Suprapubic skin (tissue), 4 donors: ENCODE measurements at regions not wholly inside any gene's neighbourhood (a gene's known extent, or its start where the extent isn't known, plus 50 kb on each side); places are given as distances from the start of the nearest gene placed in this dataset.

Source experiments
- DNase-seq, 2 donors: peaks; one replicate each; pipeline ENCODE4 v3.0.0-alpha.2; 2019; ENCODE audit warnings: low spot score in 2 of 2
- H3K27ac ChIP-seq: fragments of 200-600 bp; sonication (generic); one replicate; pipeline ENCODE4 v1.5.1; 2019
- H3K27me3 ChIP-seq: fragments of 200-600 bp; sonication (generic); one replicate; pipeline ENCODE4 v1.5.1; 2019
- H3K36me3 ChIP-seq: fragments of 200-600 bp; sonication (generic); one replicate; pipeline ENCODE4 v1.5.1; 2019
- H3K4me1 ChIP-seq: fragments of 200-600 bp; sonication (generic); one replicate; pipeline ENCODE4 v1.5.1; 2019
- H3K4me3 ChIP-seq: fragments of 200-600 bp; sonication (generic); one replicate; pipeline ENCODE4 v1.5.1; 2019; ENCODE audit warnings: mild to moderate bottlenecking
- H3K9me3 ChIP-seq: fragments of 200-600 bp; sonication (generic); one replicate; pipeline ENCODE4 v1.5.1; 2019
- EP300 ChIP-seq: sonication (generic); formaldehyde crosslinking; IDR thresholded peaks from one replicate; pipeline ENCODE4 v1.6.1; 2017; ENCODE audit warnings: antibody characterized with exemption
- POLR2A ChIP-seq, 2 donors: fragments of 450-650 bp; IDR thresholded peaks; one replicate each; pipeline ENCODE4 v1.6.1; 2017; ENCODE audit warnings: antibody characterized with exemption in 2 of 2, mild to moderate bottlenecking in 2 of 2, moderate library complexity in 2 of 2
- POLR2AphosphoS5 ChIP-seq, 3 donors: sonication (generic); formaldehyde crosslinking; IDR thresholded peaks; one replicate each; pipeline ENCODE4 v1.6.1; 2017; ENCODE audit warnings: antibody characterized with exemption in 3 of 3
- WGBS: methylation state at CpG from one replicate; pipeline ENCODE4 v1.1.5; 2018; 5-methylcytosine and 5-hydroxymethylcytosine counted together
- TF ChIP-seq, protein P1 (sequence below), 2 donors: fragments of 200-600 bp in 1 of 2; fragments of 450-650 bp in 1 of 2; sonication (generic) in 1 of 2; IDR thresholded peaks; one replicate each; pipeline ENCODE4 v1.5.1; 2016 to 2019; ENCODE audit warnings: antibody characterized with exemption in 2 of 2, mild to moderate bottlenecking in 1 of 2, moderate library complexity in 1 of 2

DNA sequence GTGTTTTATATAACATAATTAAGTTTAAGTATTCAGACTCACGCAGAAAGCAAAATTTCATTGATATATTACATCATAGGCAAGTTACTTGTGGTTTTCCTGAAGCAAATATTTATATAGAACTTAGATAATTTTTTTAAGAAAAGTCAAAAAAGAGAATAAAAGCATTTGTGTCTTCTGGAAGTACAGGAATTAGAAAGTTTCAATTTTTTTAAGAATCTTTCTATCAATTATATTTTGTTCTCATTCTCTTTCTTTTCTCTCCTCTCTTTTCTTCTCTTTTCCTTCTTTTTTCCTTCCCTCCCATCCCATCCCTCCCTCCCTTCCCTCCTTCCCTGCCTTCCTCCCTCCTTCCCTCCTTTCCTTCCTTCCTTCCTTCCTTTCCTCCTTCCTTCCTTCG, 120.7 kb upstream of the CDH8 start:
- Histone ChIP-seq H3K4me1 (no peaks in the 10 kb centered on the region), H3K4me3 (no peak overlapping the region), H3K27ac (no peak overlapping the region), H3K27me3 (no peaks in the 10 kb centered on the region), H3K9me3 (no peaks in the 10 kb centered on the region), H3K36me3 (no peaks in the 10 kb centered on the region)
- DNase-seq = no peak
- 83% methylated on average over 2 of the region's 2 CpGs for WGBS
- TF ChIP-seq POLR2A (IDR thresholded peaks at IDR 0.05) (no peak), EP300 (no peak), POLR2AphosphoS5 (IDR thresholded peaks at IDR 0.05) (no peak)
- TF ChIP-seq, protein P1, sequence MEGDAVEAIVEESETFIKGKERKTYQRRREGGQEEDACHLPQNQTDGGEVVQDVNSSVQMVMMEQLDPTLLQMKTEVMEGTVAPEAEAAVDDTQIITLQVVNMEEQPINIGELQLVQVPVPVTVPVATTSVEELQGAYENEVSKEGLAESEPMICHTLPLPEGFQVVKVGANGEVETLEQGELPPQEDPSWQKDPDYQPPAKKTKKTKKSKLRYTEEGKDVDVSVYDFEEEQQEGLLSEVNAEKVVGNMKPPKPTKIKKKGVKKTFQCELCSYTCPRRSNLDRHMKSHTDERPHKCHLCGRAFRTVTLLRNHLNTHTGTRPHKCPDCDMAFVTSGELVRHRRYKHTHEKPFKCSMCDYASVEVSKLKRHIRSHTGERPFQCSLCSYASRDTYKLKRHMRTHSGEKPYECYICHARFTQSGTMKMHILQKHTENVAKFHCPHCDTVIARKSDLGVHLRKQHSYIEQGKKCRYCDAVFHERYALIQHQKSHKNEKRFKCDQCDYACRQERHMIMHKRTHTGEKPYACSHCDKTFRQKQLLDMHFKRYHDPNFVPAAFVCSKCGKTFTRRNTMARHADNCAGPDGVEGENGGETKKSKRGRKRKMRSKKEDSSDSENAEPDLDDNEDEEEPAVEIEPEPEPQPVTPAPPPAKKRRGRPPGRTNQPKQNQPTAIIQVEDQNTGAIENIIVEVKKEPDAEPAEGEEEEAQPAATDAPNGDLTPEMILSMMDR (IDR thresholded peaks at IDR 0.05) = no peak

DNA sequence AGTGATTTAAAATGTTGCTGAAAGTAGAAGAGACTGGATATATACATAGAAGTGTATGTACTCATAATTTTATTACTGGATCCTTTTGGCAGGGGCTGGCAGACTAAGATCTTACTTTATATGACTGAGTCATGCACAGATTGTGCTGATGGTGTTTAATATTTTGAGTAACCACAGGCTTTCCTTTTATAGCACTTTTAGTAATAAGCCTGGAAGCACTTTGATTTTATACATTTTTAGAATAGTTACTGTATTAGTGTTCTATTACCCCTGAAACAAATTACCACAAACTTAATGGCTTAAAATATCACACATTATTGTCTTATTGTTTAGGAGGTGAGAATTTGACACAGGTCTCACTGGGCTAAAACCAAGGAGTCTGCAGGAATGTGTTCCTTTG, 113.4 kb upstream of the CDH8 start:
- H3K36me3 ChIP-seq = no peaks in the 10 kb centered on the region
- H3K4me1 ChIP-seq = no peaks in the 10 kb centered on the region
- TF ChIP-seq POLR2A (IDR thresholded peaks at IDR 0.05) (no peak), POLR2AphosphoS5 (IDR thresholded peaks at IDR 0.05) (no peak), EP300 (no peak)
- TF ChIP-seq, protein P1 (IDR thresholded peaks at IDR 0.05) = no peak
- no peak for DNase-seq
- H3K27ac ChIP-seq = no peak overlapping the region
- no peaks in the 10 kb centered on the region for H3K27me3 ChIP-seq
- no peak overlapping the region for H3K4me3 ChIP-seq
- no peaks in the 10 kb centered on the region for H3K9me3 ChIP-seq

DNA sequence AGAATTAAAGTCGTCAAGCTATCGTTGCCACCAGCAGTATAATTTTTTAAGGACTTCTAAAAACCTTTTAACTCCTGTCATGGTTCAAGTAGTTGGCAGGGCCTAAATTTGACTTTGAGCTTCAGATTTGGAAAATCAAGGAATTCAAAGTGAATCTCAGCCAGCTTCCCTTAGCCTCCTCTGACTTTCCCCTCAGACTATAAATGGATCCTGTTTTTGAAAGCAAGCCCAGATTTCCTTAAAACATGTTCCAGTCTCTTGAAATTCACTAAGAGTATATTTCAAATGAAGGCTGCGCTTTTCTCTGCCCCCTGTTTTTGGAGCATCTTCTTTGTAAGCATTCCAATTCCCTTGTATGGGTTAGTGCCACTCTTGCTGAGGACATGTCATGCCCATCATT, 101.8 kb upstream of the CDH8 start:
- H3K36me3 ChIP-seq = no peaks in the 10 kb centered on the region
- peaks cover 6% of the 10 kb centered on the region for H3K9me3 ChIP-seq
- no peak overlapping the region for H3K27ac ChIP-seq
- TF ChIP-seq POLR2A (IDR thresholded peaks at IDR 0.05) = no peak
- TF ChIP-seq EP300 = no peak
- TF ChIP-seq, protein P1 (IDR thresholded peaks at IDR 0.05) = no peak
- TF ChIP-seq POLR2AphosphoS5 (IDR thresholded peaks at IDR 0.05) = no peak
- no peak for DNase-seq
- 80% methylated on average over 3 of the region's 3 CpGs for WGBS
- H3K4me1 ChIP-seq = no peaks in the 10 kb centered on the region
- H3K27me3 ChIP-seq = no peaks in the 10 kb centered on the region
- H3K4me3 ChIP-seq = no peak overlapping the region

DNA sequence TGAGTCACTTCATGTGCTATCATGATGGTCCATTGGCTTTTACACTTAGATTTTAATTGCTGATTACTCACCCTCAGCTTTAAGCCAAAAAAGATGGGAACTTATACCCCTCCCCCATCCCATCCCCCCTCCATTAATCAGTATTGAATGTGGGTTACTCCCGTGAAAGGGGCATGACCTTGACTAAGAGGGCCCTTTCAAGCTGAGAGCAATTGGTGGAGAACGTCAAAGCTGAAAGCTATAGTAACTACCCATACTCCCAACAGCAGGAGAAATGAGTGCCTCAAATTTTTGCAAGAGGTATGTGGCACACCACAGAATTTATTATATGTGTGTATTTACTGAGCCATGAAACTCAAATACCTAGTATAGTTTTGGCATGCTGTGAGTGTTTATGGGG, 99.7 kb upstream of the CDH8 start:
- no peaks in the 10 kb centered on the region for H3K27me3 ChIP-seq
- 54% methylated on average over 2 of the region's 2 CpGs for WGBS
- no peak overlapping the region for H3K27ac ChIP-seq
- DNase-seq = no peak
- no peak overlapping the region for H3K4me3 ChIP-seq
- TF ChIP-seq EP300 (no peak), POLR2AphosphoS5 (IDR thresholded peaks at IDR 0.05) (no peak), POLR2A (IDR thresholded peaks at IDR 0.05) (no peak)
- TF ChIP-seq, protein P1 (IDR thresholded peaks at IDR 0.05) = no peak
- no peaks in the 10 kb centered on the region for H3K36me3 ChIP-seq
- H3K9me3 ChIP-seq = peaks cover 6% of the 10 kb centered on the region
- H3K4me1 ChIP-seq = no peaks in the 10 kb centered on the region

DNA sequence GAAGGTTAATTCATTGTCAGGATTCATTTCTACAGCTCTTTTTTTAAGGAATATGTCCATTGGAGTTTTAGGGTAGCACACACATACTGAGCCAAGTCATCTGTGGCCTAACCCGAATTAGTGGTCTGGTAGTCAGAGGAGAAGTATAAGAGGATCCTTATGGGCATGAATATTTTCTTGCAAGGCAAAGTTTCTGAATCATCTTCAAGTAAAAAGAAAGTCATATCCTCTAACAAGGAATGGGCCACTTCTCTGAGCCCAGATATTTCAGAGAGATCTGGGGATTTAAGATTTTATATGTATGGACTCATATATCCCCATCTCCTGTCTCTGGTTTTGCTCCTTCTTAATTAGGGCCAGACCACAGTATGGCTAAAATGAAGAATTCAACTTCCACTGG, 99.2 kb upstream of the CDH8 start:
- no peaks in the 10 kb centered on the region for H3K36me3 ChIP-seq

More for the DNA sequence above, 99.2 kb upstream of the CDH8 start:
- Histone ChIP-seq H3K4me1 (no peaks in the 10 kb centered on the region), H3K9me3 (peaks cover 6% of the 10 kb centered on the region), H3K27me3 (no peaks in the 10 kb centered on the region), H3K4me3 (no peak overlapping the region), H3K27ac (no peak overlapping the region)
- DNase-seq = no peak
- no peak for TF ChIP-seq EP300
- TF ChIP-seq, protein P1 (IDR thresholded peaks at IDR 0.05) = no peak
- no peak for TF ChIP-seq POLR2AphosphoS5 (IDR thresholded peaks at IDR 0.05)
- no peak for TF ChIP-seq POLR2A (IDR thresholded peaks at IDR 0.05)
- 76% methylated on average over 1 of the region's 1 CpG for WGBS
